GM12891 (cell line): ENCODE measurements at regions not wholly inside any gene's neighbourhood (a gene's known extent, or its start where the extent isn't known, plus 50 kb on each side); places are given as distances from the start of the nearest gene placed in this dataset.

ENCODE experiments used
- PAX5 ChIP-seq: IDR thresholded peaks from 2 replicates; pipeline ENCODE4 v1.6.1; 2011; ENCODE audit warnings: low read length, moderate library complexity, mild to moderate bottlenecking; ENCODE audit not compliant: insufficient read depth, severe bottlenecking
- POLR2A ChIP-seq: IDR thresholded peaks from 2 replicates; pipeline ENCODE4 v1.6.1; 2011; ENCODE audit warnings: low read depth, low read length, control low read depth
- POLR2AphosphoS5 ChIP-seq: IDR thresholded peaks from 2 replicates; pipeline ENCODE4 v1.6.1; 2011; ENCODE audit warnings: low read depth, low read length, control low read depth
- POU2F2 ChIP-seq: IDR thresholded peaks from 2 replicates; pipeline ENCODE4 v1.6.1; 2011; ENCODE audit warnings: low read depth, mild to moderate bottlenecking, control low read depth, low read length, moderate library complexity
- TAF1 ChIP-seq: IDR thresholded peaks from 2 replicates; pipeline ENCODE4 v1.6.1; 2011; ENCODE audit warnings: low read depth, low read length, control low read depth

DNA sequence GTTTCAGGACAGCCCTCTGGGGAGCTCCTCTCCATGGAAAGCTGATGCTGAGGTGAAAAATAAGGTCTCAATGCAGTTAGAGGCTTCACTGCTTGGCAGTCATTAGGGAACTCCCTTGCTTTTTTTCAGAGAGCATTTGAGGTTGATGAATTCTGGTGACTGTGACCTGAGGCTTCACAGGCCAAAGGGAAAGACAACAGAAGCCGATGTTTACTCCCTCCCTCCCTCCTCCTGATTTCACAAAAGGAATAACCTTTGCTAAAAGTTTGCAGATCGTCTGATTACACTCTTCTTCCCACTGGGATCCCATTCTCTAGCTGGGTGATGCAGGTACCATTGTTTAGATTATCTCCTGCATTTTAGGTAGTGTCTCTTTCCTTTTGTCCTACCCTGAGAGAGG lies 329.4 kb downstream of the KIF4B start:
- TF ChIP-seq TAF1 (no peak), POLR2AphosphoS5 (no peak), POLR2A (no peak), POU2F2 (no peak), PAX5 (no peak)
